ENCODE measurements at regions not wholly inside any gene's neighbourhood (a gene's known extent, or its start where the extent isn't known, plus 50 kb on each side); places are given as distances from the start of the nearest gene placed in this dataset.
"Not testable (repeated sequence)": the region's sequence is repeated elsewhere in the genome, so short reads cannot be mapped to it uniquely, and the experiment has no call there.

- TF ChIP-seq CTCF (IDR thresholded peaks at IDR 0.05; ENCODE audit: low read depth, low read length, missing input control); GABPA (IDR thresholded peaks at IDR 0.05 in 1 of 2, conservative IDR thresholded peaks at IDR 0.05 in 1 of 2); RXRA (IDR thresholded peaks at IDR 0.05); RAD21 (IDR thresholded peaks at IDR 0.05); FOXA1 (IDR thresholded peaks at IDR 0.05); YY1 (IDR thresholded peaks at IDR 0.05); TAF1 (conservative IDR thresholded peaks at IDR 0.05); SP1 (IDR thresholded peaks at IDR 0.05); NR2F2 (IDR thresholded peaks at IDR 0.05); JUND (IDR thresholded peaks at IDR 0.05): not testable (repeated sequence)
- TF ChIP-seq, protein P1, sequence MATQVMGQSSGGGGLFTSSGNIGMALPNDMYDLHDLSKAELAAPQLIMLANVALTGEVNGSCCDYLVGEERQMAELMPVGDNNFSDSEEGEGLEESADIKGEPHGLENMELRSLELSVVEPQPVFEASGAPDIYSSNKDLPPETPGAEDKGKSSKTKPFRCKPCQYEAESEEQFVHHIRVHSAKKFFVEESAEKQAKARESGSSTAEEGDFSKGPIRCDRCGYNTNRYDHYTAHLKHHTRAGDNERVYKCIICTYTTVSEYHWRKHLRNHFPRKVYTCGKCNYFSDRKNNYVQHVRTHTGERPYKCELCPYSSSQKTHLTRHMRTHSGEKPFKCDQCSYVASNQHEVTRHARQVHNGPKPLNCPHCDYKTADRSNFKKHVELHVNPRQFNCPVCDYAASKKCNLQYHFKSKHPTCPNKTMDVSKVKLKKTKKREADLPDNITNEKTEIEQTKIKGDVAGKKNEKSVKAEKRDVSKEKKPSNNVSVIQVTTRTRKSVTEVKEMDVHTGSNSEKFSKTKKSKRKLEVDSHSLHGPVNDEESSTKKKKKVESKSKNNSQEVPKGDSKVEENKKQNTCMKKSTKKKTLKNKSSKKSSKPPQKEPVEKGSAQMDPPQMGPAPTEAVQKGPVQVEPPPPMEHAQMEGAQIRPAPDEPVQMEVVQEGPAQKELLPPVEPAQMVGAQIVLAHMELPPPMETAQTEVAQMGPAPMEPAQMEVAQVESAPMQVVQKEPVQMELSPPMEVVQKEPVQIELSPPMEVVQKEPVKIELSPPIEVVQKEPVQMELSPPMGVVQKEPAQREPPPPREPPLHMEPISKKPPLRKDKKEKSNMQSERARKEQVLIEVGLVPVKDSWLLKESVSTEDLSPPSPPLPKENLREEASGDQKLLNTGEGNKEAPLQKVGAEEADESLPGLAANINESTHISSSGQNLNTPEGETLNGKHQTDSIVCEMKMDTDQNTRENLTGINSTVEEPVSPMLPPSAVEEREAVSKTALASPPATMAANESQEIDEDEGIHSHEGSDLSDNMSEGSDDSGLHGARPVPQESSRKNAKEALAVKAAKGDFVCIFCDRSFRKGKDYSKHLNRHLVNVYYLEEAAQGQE (IDR thresholded peaks at IDR 0.05), result not testable (repeated sequence)
- TF ChIP-seq, protein P2, sequence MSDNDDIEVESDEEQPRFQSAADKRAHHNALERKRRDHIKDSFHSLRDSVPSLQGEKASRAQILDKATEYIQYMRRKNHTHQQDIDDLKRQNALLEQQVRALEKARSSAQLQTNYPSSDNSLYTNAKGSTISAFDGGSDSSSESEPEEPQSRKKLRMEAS (IDR thresholded peaks at IDR 0.05), result not testable (repeated sequence)
- TF ChIP-seq, protein P3, sequence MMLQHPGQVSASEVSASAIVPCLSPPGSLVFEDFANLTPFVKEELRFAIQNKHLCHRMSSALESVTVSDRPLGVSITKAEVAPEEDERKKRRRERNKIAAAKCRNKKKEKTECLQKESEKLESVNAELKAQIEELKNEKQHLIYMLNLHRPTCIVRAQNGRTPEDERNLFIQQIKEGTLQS (IDR thresholded peaks at IDR 0.05), result not testable (repeated sequence)
Observed at GRCh38 chr21:9819549-9820192, 701.7 kb upstream of the TPTE start.
